Activated CD4-positive, alpha-beta T cell treated with anti-CD3 and anti-CD28 coated beads for 36 hours (primary cell): ENCODE measurements at regions not wholly inside any gene's neighbourhood (a gene's known extent, or its start where the extent isn't known, plus 50 kb on each side); places are given as distances from the start of the nearest gene placed in this dataset.

Experiments used
- ATAC-seq: fragments of 200-7000 bp; cut with Tn5 transposase; one replicate; pipeline ENCODE4 v1.10.0; 2021; ENCODE audit warnings: mild to moderate bottlenecking, moderate library complexity
- CTCF ChIA-PET: fragments of 350-600 bp; sonication (Branson Sonifier 250); formaldehyde crosslinking; loops from one replicate; lab custom pipeline; 2021; ENCODE audit warnings: antibody characterized with exemption; lab: Charles Lee
- POLR2A ChIA-PET: fragments of 350-600 bp; sonication (Branson Sonifier 250); formaldehyde crosslinking; loops from one replicate; lab custom pipeline; 2021; ENCODE audit warnings: antibody characterized with exemption, inconsistent platforms; lab: Charles Lee
- DNase-seq: peaks from one replicate; pipeline ENCODE4 v3.0.0-alpha.2; 2020
- H3K27ac Mint-ChIP-seq: one replicate; pipeline ENCODE4 v1.8.0; 2021; ENCODE audit warnings: mixed read lengths
- H3K27me3 Mint-ChIP-seq: one replicate; pipeline ENCODE4 v1.8.0; 2021; ENCODE audit warnings: mixed read lengths
- H3K36me3 Mint-ChIP-seq: one replicate; pipeline ENCODE4 v1.8.0; 2021; ENCODE audit warnings: low read depth, mixed read lengths
- H3K4me1 Mint-ChIP-seq: one replicate; pipeline ENCODE4 v1.8.0; 2021; ENCODE audit warnings: mixed read lengths
- H3K4me3 Mint-ChIP-seq: one replicate; pipeline ENCODE4 v1.8.0; 2021; ENCODE audit warnings: mild to moderate bottlenecking, moderate library complexity, mixed read lengths
- H3K9me3 Mint-ChIP-seq: one replicate; pipeline ENCODE4 v1.8.0; 2021; ENCODE audit warnings: low read depth, mixed read lengths
- intact Hi-C, 2 experiments: fragments of 100-400 bp; cut with DNase I in 1 of 2; cut with micrococcal nuclease in 1 of 2; formaldehyde crosslinking; loops; one replicate each; pipeline versions ENCODE4 v1.14.2 to v1.15.1; 2022 to 2024; cut with DNase I, micrococcal nuclease

GRCh38 chr19:33953023-33953422 lies 156.4 kb downstream of the KCTD15 start:
- ATAC-seq = no peak
- intact Hi-C loops = no loop called here
- no peak overlapping the region for H3K4me3 Mint-ChIP-seq
- H3K36me3 Mint-ChIP-seq = no peaks in the 10 kb centered on the region
- H3K27ac Mint-ChIP-seq = no peak overlapping the region
- POLR2A ChIA-PET = no interaction called here
- CTCF ChIA-PET = interaction anchor here (1.4 kb wide), 1 partner anchor 175 kb away, joined by 5 read pairs; no protein-coding TSS in a partner anchor
- no peak for DNase-seq
- H3K9me3 Mint-ChIP-seq = no peaks in the 10 kb centered on the region
- H3K4me1 Mint-ChIP-seq = no peaks in the 10 kb centered on the region
- peaks cover 1% of the 10 kb centered on the region for H3K27me3 Mint-ChIP-seq

- POLR2A ChIA-PET = no interaction called here
- Mint-ChIP-seq H3K27ac (no peak overlapping the region), H3K27me3 (peaks cover 1% of the 10 kb centered on the region), H3K36me3 (no peaks in the 10 kb centered on the region), H3K9me3 (no peaks in the 10 kb centered on the region), H3K4me1 (no peaks in the 10 kb centered on the region), H3K4me3 (no peak overlapping the region)
- intact Hi-C loops = no loop called here
- DNase-seq = no peak
- no peak for ATAC-seq
- CTCF ChIA-PET = no interaction called here
Measured at GRCh38 chr19:33953592-33953991, 156.9 kb downstream of the KCTD15 start.

GRCh38 chr19:33954686-33955085 lies 158.0 kb downstream of the KCTD15 start:
- no peaks in the 10 kb centered on the region for H3K9me3 Mint-ChIP-seq
- H3K27ac Mint-ChIP-seq = no peak overlapping the region
- intact Hi-C loops = no loop called here
- no peaks in the 10 kb centered on the region for H3K36me3 Mint-ChIP-seq
- no peak for ATAC-seq
- no peak for DNase-seq
- H3K27me3 Mint-ChIP-seq = peaks cover 4% of the 10 kb centered on the region
- ChIA-PET POLR2A (no interaction called here), CTCF (interaction anchor here (0.8 kb wide), 1 partner anchor 88 kb away, joined by 3 read pairs; no protein-coding TSS in a partner anchor)
- no peaks in the 10 kb centered on the region for H3K4me1 Mint-ChIP-seq
- no peak overlapping the region for H3K4me3 Mint-ChIP-seq

- intact Hi-C loops = no loop called here
- Mint-ChIP-seq H3K4me3 (no peak overlapping the region), H3K36me3 (no peaks in the 10 kb centered on the region), H3K27me3 (peaks cover 9% of the 10 kb centered on the region), H3K9me3 (no peaks in the 10 kb centered on the region), H3K27ac (no peak overlapping the region), H3K4me1 (no peaks in the 10 kb centered on the region)
- ChIA-PET POLR2A (no interaction called here), CTCF (no interaction called here)
- no peak for DNase-seq
- no peak for ATAC-seq
Measured at GRCh38 chr19:33956941-33957340, 160.3 kb downstream of the KCTD15 start.

GRCh38 chr19:33957804-33958203 lies 161.1 kb downstream of the KCTD15 start:
- Mint-ChIP-seq H3K27me3 (peaks cover 12% of the 10 kb centered on the region), H3K9me3 (no peaks in the 10 kb centered on the region), H3K4me1 (no peaks in the 10 kb centered on the region), H3K27ac (no peak overlapping the region), H3K36me3 (no peaks in the 10 kb centered on the region), H3K4me3 (no peak overlapping the region)
- ChIA-PET CTCF (no interaction called here), POLR2A (no interaction called here)
- ATAC-seq (no peak), DNase-seq (no peak)
- intact Hi-C loops = no loop called here

GRCh38 chr19:33960566-33960965 lies 163.9 kb downstream of the KCTD15 start:
- no peak for ATAC-seq
- Mint-ChIP-seq H3K27ac (no peak overlapping the region), H3K27me3 (peaks cover 16% of the 10 kb centered on the region), H3K4me3 (no peak overlapping the region), H3K36me3 (no peaks in the 10 kb centered on the region), H3K4me1 (no peaks in the 10 kb centered on the region), H3K9me3 (no peaks in the 10 kb centered on the region)
- ChIA-PET CTCF (no interaction called here), POLR2A (no interaction called here)
- intact Hi-C loops = no loop called here
- DNase-seq = no peak

- intact Hi-C loops = no loop called here
- Mint-ChIP-seq H3K36me3 (no peaks in the 10 kb centered on the region), H3K9me3 (peaks cover 7% of the 10 kb centered on the region), H3K4me3 (no peak overlapping the region), H3K27ac (no peak overlapping the region), H3K27me3 (peaks cover 14% of the 10 kb centered on the region), H3K4me1 (no peaks in the 10 kb centered on the region)
- POLR2A ChIA-PET = no interaction called here
- no peak for ATAC-seq
- DNase-seq = no peak
- CTCF ChIA-PET = interaction anchor here (1.1 kb wide), 1 partner anchor 184 kb away, joined by 4 read pairs; no protein-coding TSS in a partner anchor
Measured at GRCh38 chr19:33962161-33962560, 165.5 kb downstream of the KCTD15 start.

GRCh38 chr19:33963514-33963913 lies 166.8 kb downstream of the KCTD15 start:
- Mint-ChIP-seq H3K4me3 (no peak overlapping the region), H3K4me1 (no peaks in the 10 kb centered on the region), H3K9me3 (peaks cover 7% of the 10 kb centered on the region), H3K27me3 (peaks cover 14% of the 10 kb centered on the region), H3K36me3 (no peaks in the 10 kb centered on the region), H3K27ac (no peak overlapping the region)
- intact Hi-C loops = no loop called here
- POLR2A ChIA-PET = no interaction called here
- CTCF ChIA-PET = interaction anchor here (0.9 to 1.1 kb wide), 2 partner anchors 34 to 186 kb away, joined by 3 to 4 read pairs; no protein-coding TSS in a partner anchor
- DNase-seq (no peak), ATAC-seq (no peak)

GRCh38 chr19:33971073-33971472 lies 174.4 kb downstream of the KCTD15 start:
- no peaks in the 10 kb centered on the region for H3K36me3 Mint-ChIP-seq
- ATAC-seq = no peak
- DNase-seq = no peak
- no peaks in the 10 kb centered on the region for H3K4me1 Mint-ChIP-seq
- peaks cover 17% of the 10 kb centered on the region for H3K9me3 Mint-ChIP-seq
- ChIA-PET POLR2A (no interaction called here), CTCF (no interaction called here)
- peaks cover 13% of the 10 kb centered on the region for H3K27me3 Mint-ChIP-seq
- H3K4me3 Mint-ChIP-seq = no peak overlapping the region
- H3K27ac Mint-ChIP-seq = no peak overlapping the region
- intact Hi-C loops = no loop called here

- no peaks in the 10 kb centered on the region for H3K36me3 Mint-ChIP-seq
- H3K27ac Mint-ChIP-seq = no peak overlapping the region
- ChIA-PET POLR2A (no interaction called here), CTCF (interaction anchor here (1.0 kb wide), 1 partner anchor 200 kb away, joined by 3 read pairs; no protein-coding TSS in a partner anchor)
- H3K27me3 Mint-ChIP-seq = peaks cover 26% of the 10 kb centered on the region
- no peak overlapping the region for H3K4me3 Mint-ChIP-seq
- ATAC-seq (no peak), DNase-seq (no peak)
- H3K4me1 Mint-ChIP-seq = no peaks in the 10 kb centered on the region
- peaks cover 3% of the 10 kb centered on the region for H3K9me3 Mint-ChIP-seq
- intact Hi-C loops = no loop called here
Measured at GRCh38 chr19:33977756-33978685, 181.4 kb downstream of the KCTD15 start.

- CTCF ChIA-PET = no interaction called here
- POLR2A ChIA-PET = no interaction called here
- Mint-ChIP-seq H3K27ac (no peak overlapping the region), H3K27me3 (peaks cover 32% of the 10 kb centered on the region), H3K9me3 (peaks cover 10% of the 10 kb centered on the region), H3K36me3 (no peaks in the 10 kb centered on the region), H3K4me3 (no peak overlapping the region), H3K4me1 (no peaks in the 10 kb centered on the region)
- intact Hi-C loops = no loop called here
- no peak for ATAC-seq
- no peak for DNase-seq
Measured at GRCh38 chr19:33982706-33983105, 186.0 kb downstream of the KCTD15 start.

- DNase-seq (no peak), ATAC-seq (no peak)
- H3K27ac Mint-ChIP-seq = no peak overlapping the region
- no peaks in the 10 kb centered on the region for H3K36me3 Mint-ChIP-seq
- H3K27me3 Mint-ChIP-seq = peaks cover 26% of the 10 kb centered on the region
- ChIA-PET POLR2A (no interaction called here), CTCF (no interaction called here)
- peaks cover 31% of the 10 kb centered on the region for H3K9me3 Mint-ChIP-seq
- intact Hi-C loops = no loop called here
- H3K4me1 Mint-ChIP-seq = no peaks in the 10 kb centered on the region
- no peak overlapping the region for H3K4me3 Mint-ChIP-seq
Measured at GRCh38 chr19:33988601-33989000, 183.7 kb upstream of the LSM14A start.
